Epithelial cell of esophagus (primary cell): ENCODE measurements at regions not wholly inside any gene's neighbourhood (a gene's known extent, or its start where the extent isn't known, plus 50 kb on each side); places are given as distances from the start of the nearest gene placed in this dataset.
A peak's percentile ranks its signal among the peaks of the same experiment; 100 is the strongest.
"Not testable (repeated sequence)": the region's sequence is repeated elsewhere in the genome, so short reads cannot be mapped to it uniquely, and the experiment has no call there.

Experiments used
- DNase-seq: peaks from one replicate; pipeline ENCODE4 v3.0.0; 2010; ENCODE audit warnings: low read depth
- H3K4me3 ChIP-seq: 2 replicates; pipeline ENCODE4 v1.5.1; 2011; ENCODE audit warnings: mild to moderate bottlenecking, low read length, control low read depth
- TF ChIP-seq, protein P1 (sequence below): IDR thresholded peaks from 2 replicates; pipeline ENCODE4 v1.5.1; 2011; ENCODE audit warnings: low read depth, mild to moderate bottlenecking, low read length, control low read depth, inconsistent platforms; ENCODE audit not compliant: insufficient read depth; ENCODE audit errors: missing control alignments

- H3K4me3 ChIP-seq: no peak overlapping the region
- TF ChIP-seq, protein P1, sequence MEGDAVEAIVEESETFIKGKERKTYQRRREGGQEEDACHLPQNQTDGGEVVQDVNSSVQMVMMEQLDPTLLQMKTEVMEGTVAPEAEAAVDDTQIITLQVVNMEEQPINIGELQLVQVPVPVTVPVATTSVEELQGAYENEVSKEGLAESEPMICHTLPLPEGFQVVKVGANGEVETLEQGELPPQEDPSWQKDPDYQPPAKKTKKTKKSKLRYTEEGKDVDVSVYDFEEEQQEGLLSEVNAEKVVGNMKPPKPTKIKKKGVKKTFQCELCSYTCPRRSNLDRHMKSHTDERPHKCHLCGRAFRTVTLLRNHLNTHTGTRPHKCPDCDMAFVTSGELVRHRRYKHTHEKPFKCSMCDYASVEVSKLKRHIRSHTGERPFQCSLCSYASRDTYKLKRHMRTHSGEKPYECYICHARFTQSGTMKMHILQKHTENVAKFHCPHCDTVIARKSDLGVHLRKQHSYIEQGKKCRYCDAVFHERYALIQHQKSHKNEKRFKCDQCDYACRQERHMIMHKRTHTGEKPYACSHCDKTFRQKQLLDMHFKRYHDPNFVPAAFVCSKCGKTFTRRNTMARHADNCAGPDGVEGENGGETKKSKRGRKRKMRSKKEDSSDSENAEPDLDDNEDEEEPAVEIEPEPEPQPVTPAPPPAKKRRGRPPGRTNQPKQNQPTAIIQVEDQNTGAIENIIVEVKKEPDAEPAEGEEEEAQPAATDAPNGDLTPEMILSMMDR: no peak
- no peak for DNase-seq
Observed at GRCh38 chr6:26231006-26231587, 133.9 kb upstream of the BTN3A2 start.

DNA sequence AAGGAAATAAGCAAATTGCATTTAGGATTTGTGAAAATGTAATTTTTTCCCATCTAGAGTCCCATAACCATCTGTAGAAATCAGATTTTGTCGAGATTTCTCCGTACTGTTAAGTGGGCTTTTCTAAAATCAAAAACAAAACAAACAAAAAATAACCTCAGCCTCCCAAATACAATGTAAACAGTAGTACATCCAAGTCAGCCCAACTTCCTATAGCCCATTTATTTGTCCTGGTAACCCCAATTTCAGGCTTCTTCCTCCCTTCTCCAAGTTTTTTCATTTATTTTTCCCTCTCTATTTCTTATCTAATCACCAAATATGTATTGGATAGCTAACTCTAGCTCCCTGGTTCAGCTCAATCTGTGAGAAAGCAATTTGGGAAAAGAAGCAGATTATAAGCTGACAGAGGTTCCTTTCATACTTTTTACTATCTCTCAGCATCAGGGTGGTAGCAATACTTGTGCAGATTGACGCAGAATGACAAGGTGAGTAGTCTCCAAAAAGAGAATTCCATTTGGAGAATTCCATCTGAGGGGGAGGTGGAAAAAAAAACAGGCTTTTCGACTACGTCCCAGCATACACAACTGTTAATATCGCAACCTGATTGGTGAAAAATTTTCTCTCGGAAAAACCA, 132.6 kb upstream of the BTN3A2 start:
- DNase-seq: no peak
- H3K4me3 ChIP-seq: peak overlapping the region; percentile 65
- TF ChIP-seq, protein P1: no peak

DNA sequence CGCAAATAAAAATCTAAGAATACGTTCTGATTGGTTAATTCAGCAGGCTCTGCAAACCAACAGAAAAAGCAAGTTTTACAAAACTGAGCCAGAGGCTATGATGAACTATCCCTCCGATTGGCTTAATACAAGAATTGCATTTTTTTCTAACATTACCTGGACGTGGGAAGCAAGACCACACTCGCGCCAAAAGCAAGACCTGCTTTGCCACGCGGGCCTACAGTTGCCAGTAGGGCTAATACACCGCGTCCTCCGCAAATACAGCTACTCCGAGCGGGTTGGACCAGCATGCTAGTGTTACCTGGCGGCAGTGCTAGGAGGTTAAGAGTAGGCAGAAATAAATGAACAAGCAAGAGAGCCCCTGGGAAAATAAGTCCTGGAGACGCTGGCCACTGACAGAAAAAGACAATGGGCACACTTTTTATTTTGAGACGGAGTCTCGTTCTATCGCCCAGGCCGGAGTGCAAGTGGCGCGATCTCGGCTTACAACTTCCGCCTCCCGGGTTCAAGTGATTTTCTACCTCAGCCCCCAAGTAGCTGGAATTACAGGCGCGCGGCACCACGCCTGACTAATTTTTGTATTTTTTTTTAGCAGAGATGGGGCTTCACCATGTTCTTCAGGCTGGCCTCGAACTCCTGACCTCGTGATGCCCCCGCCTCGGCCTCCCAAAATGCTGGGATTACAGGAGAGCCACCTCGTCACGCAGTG, 131.9 kb upstream of the BTN3A2 start:
- peak; percentile 62 for DNase-seq
- H3K4me3 ChIP-seq: peak overlapping the region; percentile 65
- TF ChIP-seq, protein P1: no peak

GRCh38 chr6:26233649-26234420, 131.2 kb upstream of the BTN3A2 start:
- TF ChIP-seq, protein P1: no peak
- DNase-seq: peak; percentile 67
- peak overlapping the region; percentile 65 for H3K4me3 ChIP-seq

DNA sequence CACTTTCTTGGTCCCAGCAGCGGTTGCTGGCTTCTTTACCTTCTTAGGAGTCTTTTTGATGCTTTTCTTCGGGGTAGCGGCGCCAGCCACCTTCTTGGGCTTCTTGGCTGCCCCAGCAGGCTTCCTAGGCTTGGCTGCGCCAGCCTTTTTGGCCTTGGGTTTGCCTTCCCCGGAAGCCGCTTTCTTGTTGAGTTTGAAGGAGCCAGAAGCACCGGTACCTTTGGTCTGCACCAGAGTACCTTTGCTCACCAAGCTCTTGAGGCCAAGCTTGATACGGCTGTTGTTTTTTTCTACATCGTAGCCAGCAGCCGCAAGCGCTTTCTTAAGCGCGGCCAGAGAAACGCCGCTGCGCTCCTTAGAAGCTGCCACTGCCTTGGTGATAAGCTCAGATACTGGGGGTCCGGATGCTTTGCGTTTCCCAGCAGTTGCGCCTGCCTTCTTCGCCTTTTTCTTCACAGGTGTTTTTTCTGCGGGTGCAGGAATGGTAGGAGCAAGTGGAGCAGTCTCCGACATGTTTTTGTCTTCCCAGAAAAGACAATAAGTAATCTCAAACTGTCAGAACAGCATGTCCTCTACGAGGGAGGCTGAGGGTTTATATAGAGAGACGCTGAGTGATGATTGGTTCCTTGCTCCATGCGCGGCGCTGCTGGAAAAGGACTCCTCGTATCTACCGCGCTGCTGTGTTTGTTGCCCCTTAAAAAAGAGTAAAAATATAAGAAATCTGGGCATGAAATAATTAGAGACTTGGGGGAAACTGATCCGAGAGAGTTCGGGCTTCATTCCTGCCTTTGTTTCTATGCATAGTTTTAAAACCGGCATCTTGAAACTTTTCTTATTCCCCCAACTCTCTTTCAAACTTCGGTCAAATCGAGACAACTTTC, 130.3 kb upstream of the BTN3A2 start:
- TF ChIP-seq, protein P1: no peak
- DNase-seq: peak; percentile 79
- H3K4me3 ChIP-seq: peak overlapping the region; percentile 65

GRCh38 chr6:26235302-26235670, 129.7 kb upstream of the BTN3A2 start:
- TF ChIP-seq, protein P1: no peak
- no peak for DNase-seq
- H3K4me3 ChIP-seq: peak overlapping the region; percentile 65

DNA sequence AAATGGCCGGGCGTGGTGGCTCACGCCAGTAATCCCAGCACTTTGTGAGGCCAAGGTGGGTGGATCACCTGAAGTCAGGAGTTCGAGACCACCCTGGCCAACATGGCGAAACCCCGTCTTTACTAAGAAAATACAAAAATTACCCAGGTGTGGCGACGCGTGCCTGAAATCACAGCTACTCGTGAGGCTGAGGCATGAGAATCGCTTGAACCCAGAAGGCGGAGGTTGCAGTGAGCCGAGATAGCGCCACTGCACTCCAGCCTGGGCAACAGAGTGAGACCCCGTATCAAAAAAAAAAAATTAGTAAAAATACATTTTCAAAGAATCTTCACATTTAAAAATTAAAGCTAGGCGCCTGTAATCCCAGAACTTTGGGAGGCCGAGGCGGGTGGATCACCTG, 125.6 kb upstream of the BTN3A2 start:
- not testable (repeated sequence) for H3K4me3 ChIP-seq

More for the DNA sequence above, 125.6 kb upstream of the BTN3A2 start:
- DNase-seq: not testable (repeated sequence)
